ACHN (cell line): ENCODE measurements at regions not wholly inside any gene's neighbourhood (a gene's known extent, or its start where the extent isn't known, plus 50 kb on each side); places are given as distances from the start of the nearest gene placed in this dataset.
"Not testable (repeated sequence)": the region's sequence is repeated elsewhere in the genome, so short reads cannot be mapped to it uniquely, and the experiment has no call there.

ENCODE experiments used
- DNase-seq: peaks from one replicate; pipeline ENCODE4 v3.0.0-alpha.2; 2015
- in situ Hi-C: cut with HindIII; loops from 2 replicates; pipeline ENCODE4 v1.10.0; 2017; ENCODE audit warnings: low sequenced_read_pairs, low pct_ligation_motif_present, low pct_unique_long_range_greater_than_20kb

DNA sequence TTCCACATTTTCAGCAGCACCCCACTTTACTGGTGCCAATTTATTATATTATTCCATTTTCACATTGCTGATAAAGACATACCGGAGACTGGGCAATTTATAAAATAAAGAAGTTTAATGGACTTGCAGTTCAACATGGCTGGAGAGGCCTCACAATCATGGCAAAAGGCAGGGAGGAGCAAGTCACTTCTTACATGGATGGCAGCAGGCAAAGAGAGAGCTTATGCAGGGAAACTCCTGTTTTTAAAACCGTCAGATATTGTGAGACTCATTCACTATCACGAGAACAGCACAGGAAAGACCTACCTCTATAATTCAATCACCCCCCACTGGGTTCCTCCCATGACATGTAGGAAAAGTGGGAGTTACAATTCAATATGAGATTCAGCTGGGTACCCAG, 641.8 kb upstream of the MEF2C start:
- no peak for DNase-seq
- in situ Hi-C loops = no loop called here

GRCh38 chr5:89523867-89524266, 640.9 kb upstream of the MEF2C start:
- DNase-seq, in situ Hi-C loops: not testable (repeated sequence)

DNA sequence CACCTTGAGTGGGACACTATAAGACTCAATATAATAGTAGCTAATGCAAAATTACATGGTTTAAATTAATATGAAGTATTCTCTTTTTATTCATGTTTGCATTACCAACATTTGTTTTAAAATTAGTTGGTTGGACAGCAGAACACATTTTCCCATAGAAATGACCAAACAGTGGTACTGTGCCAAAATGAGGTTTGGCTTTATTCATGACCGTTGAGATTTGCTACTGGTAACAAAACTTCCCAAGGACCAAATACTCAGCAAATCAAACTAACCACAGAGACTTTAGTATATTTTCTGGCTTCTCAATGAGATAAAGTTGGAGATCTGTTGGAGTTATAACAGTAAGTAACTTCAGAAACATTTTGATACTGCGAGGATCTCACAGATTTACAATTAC, 637.8 kb upstream of the MEF2C start:
- in situ Hi-C loops = no loop called here
- DNase-seq = no peak

GRCh38 chr5:89513299-89514044, 630.5 kb upstream of the MEF2C start:
- no peak for DNase-seq
- in situ Hi-C loops = no loop called here

GRCh38 chr5:89504051-89504450, 621.1 kb upstream of the MEF2C start:
- in situ Hi-C loops = no loop called here
- no peak for DNase-seq

DNA sequence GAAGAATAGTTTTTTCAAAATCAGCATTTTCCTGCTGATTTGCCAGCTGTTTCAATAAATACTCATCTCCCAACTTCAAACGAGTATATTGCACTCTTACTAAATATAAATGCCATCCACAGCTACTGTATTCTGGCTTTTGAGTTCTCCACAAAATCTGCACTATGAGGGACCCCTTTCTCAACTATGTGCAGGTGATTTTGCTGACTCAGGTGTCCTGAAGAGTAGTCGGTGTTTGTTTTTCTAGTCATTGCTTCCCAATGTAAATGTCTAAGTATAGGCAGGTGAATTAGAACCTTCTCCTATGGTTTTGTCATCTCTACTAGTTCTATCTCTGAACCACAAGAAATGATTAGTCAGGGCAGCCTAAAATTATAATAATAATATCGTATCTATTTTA, 616.8 kb upstream of the MEF2C start:
- in situ Hi-C loops = no loop called here
- DNase-seq = no peak

GRCh38 chr5:89498699-89499098, 615.7 kb upstream of the MEF2C start:
- in situ Hi-C loops = no loop called here

GRCh38 chr5:89493414-89493813, 610.4 kb upstream of the MEF2C start:
- in situ Hi-C loops = no loop called here

More at GRCh38 chr5:89498699-89499098, 615.7 kb upstream of the MEF2C start:
- DNase-seq = no peak

DNA sequence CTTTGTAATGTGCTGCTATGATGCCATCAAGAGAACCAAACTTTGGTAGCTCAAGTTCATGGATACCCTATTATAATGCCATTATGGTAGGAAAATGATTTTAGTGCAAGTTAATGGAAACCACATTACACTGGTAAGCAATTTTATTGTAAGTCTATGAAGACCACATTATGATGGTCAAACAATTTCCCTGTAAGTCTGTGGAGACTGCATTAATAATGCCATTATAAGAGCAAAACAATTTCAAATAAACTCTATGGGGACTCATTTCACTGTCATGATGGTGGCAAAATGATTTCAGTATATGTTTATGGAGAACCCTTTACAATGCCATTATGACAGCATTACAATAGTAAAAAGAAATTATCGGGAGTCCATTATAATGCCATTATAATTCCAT, 602.0 kb upstream of the MEF2C start:
- DNase-seq = no peak
- in situ Hi-C loops = no loop called here

More at GRCh38 chr5:89493414-89493813, 610.4 kb upstream of the MEF2C start:
- DNase-seq = no peak

DNA sequence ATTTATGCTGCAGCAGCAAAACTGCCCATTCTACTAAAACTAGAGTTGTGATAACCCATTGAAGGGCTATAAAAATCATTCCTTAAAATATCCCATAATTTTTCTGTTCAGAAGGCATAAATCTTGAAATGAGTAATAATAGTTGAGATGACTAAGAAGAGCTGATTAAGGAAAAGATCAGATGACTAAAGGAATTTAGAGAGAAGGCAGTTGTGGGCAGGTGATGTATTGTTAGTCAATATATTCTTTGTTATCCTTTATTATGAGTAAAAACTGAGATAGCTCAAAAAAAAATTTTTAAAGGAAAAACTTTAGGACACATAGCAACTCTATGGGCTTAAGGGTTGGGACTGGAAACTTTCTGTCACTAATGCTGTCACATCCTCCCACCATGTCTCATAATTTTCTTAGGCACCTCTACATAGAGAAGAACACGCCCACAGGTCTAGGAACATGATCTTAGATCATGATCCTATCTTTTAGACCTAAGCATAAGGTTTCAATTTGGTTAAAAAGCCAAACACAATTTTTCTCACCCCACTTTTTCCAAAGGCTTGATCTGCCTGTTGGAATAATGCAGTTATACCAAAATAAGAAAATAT, 597.5 kb upstream of the MEF2C start:
- in situ Hi-C loops = no loop called here
- DNase-seq = no peak

DNA sequence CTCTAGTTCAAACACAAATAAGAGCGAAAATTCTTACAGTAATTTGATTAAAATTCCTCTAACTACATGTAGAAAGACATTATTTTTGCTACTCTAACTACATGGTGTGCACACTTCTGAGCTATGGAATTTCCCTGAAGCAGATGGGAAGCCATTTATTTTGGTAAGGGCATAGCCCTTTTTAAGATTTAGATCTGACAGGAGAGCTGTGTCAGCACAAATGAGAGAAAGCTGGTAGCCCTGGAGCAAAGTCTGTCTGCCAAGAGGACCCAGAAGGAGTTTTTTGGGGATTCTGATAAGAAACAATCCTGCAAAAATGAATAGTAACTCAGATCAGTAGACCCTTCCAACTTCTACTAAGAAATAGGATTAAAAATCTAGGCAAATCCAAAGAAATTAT, 595.9 kb upstream of the MEF2C start:
- no peak for DNase-seq
- in situ Hi-C loops = no loop called here

GRCh38 chr5:89473196-89473595, 590.2 kb upstream of the MEF2C start:
- DNase-seq = no peak
- in situ Hi-C loops = no loop called here

- no peak for DNase-seq
- in situ Hi-C loops = no loop called here
Observed at GRCh38 chr5:89471541-89471940, 588.6 kb upstream of the MEF2C start.

DNA sequence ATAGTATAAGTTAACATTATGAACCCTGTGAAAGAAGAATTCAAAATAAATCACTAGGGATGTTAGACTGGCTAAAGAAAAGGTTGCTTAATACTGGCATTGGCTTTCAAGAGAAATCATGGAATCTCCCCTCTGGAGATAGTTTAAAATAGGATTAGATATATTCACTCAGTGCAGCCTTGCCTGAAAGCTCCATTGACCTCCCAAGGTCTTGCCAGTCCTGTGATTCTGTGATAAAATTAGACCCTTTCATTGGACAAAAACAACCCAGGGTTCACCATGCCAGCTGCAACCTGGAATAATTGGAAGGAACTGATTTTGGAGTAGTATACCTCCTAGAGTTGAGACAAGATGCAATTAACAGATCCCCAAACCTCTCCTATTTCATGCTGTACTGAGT, 588.1 kb upstream of the MEF2C start:
- in situ Hi-C loops = no loop called here
- DNase-seq = no peak

GRCh38 chr5:89470658-89471057, 587.7 kb upstream of the MEF2C start:
- DNase-seq = no peak

DNA sequence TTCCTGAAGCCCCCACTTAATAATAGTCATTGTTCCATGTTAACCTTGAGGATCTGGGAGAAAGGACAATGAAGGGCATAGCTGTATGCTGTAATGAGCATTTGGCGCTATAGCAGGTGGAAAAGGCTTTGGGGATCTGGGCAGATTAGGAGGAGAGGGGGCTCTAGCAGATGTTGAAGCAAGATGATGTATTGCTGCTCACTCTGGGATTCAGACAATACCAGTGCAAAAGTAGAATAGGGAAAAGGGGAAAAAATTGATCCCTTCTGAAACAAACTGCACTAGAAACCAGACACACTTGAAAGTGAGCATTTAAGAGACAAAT, 575.3 kb upstream of the MEF2C start:
- DNase-seq = no peak
- in situ Hi-C loops = no loop called here

More at GRCh38 chr5:89470658-89471057, 587.7 kb upstream of the MEF2C start:
- in situ Hi-C loops = no loop called here

DNA sequence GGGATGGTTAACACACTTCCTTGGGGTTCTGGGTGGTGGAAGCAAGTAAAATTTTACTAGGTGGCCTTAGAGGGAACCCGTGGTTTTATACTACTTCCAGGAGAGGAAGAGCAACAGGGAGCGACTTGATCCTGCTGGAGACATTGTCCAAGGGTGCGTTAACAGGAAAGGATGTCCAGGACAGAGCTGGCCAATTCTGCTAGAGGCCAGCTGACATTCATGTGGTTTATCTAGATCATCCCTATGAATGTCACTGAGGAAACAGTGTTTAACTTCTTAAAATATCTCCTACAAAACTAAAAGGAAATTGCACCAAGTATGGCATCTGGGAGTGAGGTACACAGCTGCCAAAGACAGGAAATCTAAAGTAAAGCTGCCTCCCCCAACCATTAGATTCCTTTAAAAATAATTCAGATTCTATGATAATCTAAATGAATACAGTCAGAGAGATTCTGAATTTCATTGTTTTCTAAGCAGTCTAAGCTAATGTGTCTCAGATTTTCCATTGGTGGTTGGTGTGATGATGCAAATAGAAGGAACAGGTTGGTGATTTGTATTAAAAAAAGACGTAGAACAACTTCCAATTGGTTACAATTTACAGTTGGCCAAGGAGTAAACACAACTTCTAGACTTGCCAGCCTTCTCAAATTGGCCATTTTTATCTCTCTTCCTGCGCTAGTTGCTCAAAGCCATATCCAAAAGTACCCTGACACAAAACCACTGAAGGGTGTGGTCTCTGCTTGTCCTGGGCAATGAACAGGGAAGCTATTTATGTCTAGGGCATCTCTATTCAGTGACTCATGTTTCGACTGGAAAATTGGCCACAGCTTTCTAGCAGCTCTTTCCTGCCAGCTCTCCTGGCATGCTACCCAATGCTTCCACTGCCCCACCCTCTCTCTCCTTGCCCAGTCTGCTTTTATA, 574.7 kb upstream of the MEF2C start:
- DNase-seq = peak; percentile 38
- in situ Hi-C loops = no loop called here

DNA sequence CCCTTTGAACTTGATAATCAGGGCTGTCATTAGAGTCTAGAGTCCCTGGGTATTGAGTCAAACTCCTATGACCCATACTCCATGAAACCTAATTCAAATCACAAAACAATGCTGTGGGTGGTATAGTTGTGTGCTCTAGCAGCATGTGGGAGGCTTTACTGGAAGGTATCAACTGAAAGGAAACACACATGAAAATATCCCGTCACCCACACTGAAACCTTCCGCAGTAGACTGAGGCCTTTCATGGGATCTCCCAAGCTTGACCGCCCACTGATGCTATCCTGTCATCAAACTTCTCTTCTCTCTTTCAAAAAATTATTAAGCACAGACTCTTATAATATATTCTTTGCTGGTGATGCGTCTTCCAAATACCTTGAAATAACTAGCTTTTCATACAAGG, 569.1 kb upstream of the MEF2C start:
- no peak for DNase-seq
- in situ Hi-C loops = no loop called here

GRCh38 chr5:89451263-89451662, 568.3 kb upstream of the MEF2C start:
- in situ Hi-C loops = no loop called here
- no peak for DNase-seq
